ENCODE measurements at regions not wholly inside any gene's neighbourhood (a gene's known extent, or its start where the extent isn't known, plus 50 kb on each side); places are given as distances from the start of the nearest gene placed in this dataset.
"Not testable (repeated sequence)": the region's sequence is repeated elsewhere in the genome, so short reads cannot be mapped to it uniquely, and the experiment has no call there.

DNA sequence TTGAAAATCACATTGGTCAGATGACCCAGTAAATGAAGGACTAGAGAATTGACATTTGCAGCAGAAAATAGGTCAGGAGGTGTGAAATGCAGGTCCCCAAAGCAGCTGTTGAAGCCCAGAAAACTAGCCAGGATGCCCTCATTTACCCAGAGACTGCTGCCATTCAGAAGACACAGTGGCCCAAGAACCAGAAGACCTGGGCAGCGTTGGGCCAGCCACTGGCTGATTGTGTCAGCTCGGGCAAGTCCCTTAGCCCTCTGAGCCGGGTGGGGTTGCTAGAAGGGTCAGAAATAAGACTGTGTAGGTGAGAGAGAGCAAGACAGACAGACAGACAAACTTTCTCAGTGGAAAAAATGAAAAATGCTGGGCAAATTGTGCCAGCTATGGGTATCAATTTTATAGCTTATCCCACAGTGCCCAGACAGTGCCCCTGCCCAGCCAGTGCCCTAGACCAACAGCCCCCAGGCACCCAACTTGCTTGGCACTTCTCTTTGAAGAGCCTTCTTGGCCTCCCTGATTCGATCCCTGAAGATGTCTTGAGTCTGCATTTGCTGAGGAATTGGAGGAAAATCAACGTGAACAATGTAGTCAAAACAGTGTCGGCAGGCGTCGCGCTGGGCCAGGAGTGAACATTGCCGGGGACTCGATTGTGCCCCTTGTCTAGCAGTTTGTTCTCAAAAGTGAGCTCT, 198.3 kb downstream of the MN1 start:
- no peak for DNase-seq (ENCODE audit: low read depth)

DNA sequence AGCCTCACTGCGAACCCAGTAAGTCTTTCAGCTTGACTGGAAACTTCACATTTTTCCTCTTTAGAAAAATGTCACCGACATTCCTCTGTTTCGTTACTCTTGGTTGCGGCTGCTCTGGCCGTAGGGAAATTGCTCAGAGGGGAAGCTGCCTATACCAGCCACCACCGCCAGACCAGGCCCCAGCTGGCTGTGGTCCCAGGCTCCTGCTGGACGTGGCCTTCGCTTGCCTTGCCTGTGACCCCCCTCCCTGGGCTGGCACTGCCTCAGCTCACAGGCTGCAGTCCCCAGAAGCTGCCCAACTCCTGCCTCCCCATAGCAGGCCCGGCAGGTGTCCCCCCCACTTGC, 197.8 kb downstream of the MN1 start:
- DNase-seq (ENCODE audit: low read depth), result no peak

DNA sequence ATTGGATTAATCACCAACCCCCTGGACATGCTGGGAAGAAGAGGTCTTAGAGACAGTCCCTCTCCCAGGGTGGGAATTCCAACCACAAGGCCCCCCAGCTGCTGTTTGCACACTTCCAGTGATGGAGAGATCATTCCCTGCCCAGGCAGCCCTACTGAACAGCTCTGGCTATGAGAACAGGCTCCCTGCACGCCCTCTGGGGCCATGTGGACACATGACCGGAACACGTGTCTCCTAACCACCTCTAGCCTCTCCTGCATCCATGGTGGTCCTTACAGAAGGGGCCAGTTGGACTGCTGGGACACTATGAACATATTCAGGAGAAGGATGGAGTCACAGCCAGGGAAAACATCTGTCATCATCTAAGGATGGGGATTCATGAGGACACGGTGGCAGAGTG, 196.2 kb downstream of the MN1 start:
- no peak for DNase-seq (ENCODE audit: low read depth)

DNA sequence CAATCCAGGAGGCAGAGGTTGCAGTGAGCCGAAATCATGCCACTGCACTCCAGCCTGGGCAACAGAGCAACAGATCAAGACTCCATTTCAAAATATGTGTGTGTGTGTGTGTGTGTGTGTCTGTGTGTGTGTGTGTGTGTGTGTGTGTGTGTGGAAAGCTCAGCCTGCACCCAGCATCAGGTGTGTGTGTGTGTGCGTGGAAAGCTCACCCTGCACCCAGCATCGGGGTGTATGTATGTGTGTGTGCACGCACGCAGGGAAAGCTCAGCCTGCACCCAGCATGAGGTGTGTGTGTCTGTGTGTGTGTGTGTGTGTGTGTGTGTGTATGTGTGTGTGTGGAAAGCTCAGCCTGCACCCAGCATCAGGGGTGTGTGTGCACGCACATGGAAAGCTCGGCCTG, 193.8 kb downstream of the MN1 start:
- DNase-seq (ENCODE audit: low read depth), result not testable (repeated sequence)

DNA sequence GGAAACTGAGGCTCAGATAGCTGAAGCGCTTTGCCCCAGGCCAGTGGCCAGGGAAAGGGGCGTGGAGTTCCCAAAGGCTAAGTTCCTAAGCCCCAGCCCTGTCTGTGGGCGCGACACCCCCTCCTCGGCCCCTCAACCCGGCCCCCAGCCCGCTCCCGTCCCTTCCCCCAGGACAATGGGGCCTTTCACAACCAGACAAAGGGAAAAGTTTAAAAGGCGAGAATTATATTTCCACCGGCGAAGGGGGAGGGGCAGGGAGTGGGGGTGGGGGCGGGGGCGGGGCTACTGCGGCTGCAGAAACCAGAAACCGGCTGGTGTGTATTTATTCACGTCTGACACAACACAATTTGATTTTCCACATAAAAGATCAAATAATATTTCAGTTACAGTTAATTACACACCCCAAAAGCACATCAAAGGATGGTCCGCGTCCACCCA, 192.1 kb downstream of the MN1 start:
- no peak for DNase-seq (ENCODE audit: low read depth)

DNA sequence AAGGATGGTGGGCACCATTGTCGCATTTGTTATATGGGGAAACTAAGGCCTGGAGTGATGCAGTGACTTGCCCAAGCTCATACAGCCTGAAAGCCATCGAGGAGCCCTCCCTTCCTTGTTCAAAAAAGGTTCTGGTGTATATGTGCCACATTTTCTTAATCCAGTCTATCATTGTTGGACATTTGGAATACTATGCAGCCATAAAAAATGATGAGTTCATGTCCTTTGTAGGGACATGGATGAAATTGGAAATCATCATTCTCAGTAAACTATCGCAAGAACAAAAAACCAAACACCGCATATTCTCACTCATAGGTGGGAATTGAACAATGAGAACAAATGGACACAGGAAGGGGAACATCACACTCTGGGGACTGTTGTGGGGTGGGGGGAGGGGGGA, 191.4 kb downstream of the MN1 start:
- not testable (repeated sequence) for DNase-seq (ENCODE audit: low read depth)

DNA sequence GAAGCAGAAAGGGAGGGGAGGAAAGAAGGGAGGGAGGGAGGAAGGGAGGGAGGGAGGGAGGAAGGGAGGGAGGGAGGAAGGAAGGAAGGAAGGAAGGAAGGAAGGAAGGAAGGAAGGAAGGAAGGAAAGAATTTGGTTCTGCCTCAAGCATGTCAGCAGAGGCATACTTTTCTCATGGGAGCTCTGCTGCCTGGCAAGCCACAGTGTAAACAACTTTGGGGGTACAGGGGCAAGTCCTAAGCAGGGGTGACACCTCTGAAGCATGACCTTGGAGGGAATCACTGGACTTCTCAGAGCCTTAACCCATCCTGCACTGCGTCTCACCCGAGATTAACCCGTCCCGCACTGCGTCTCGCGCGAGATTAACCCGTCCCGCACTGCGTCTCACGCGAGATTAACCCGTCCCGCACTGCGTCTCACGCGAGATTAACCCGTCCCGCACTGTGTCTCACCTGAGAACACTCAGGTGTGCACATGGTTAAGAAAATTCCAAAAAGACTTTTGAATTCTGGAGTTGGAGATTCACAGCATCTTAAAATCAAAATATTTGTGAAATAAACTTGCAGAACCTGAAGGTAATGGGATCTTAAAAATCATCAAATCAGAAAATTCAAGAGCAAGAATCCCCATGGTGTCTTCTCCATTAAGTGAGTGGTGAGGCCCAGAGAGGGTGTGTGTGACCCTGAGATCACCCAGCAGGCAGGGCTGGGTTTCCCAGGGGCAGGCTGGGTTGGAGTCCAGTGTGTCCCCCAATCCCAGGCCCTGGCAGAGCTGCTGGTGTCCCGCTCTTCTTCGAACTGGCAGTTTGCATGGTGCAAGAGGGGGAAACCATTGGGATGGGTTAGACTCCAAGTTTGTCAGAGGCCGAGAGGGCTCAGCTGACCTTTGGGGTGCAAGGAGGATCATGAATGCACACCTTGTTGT, 190.4 kb downstream of the MN1 start:
- no peak for DNase-seq (ENCODE audit: low read depth)

DNA sequence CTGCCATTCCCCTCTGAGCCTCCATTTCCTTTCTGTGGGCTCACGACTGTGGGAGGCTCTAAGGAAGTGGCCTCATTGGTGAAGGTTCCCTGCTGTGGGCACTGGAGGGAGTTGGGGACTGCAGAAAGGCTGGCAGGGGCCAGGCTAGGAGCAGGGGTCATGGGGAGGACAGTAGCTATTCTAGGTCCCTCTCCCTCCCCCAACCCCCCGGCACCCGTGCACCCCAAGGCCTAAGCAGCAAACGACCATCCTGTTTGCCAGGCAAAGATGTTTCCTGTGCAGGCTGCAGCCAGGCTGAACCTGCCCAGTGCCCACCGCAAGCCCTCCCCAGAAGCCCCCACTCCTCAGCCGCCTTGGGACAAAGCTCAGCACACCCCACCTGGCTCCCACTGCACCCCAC, 189.4 kb downstream of the MN1 start:
- DNase-seq (ENCODE audit: low read depth), result no peak

DNA sequence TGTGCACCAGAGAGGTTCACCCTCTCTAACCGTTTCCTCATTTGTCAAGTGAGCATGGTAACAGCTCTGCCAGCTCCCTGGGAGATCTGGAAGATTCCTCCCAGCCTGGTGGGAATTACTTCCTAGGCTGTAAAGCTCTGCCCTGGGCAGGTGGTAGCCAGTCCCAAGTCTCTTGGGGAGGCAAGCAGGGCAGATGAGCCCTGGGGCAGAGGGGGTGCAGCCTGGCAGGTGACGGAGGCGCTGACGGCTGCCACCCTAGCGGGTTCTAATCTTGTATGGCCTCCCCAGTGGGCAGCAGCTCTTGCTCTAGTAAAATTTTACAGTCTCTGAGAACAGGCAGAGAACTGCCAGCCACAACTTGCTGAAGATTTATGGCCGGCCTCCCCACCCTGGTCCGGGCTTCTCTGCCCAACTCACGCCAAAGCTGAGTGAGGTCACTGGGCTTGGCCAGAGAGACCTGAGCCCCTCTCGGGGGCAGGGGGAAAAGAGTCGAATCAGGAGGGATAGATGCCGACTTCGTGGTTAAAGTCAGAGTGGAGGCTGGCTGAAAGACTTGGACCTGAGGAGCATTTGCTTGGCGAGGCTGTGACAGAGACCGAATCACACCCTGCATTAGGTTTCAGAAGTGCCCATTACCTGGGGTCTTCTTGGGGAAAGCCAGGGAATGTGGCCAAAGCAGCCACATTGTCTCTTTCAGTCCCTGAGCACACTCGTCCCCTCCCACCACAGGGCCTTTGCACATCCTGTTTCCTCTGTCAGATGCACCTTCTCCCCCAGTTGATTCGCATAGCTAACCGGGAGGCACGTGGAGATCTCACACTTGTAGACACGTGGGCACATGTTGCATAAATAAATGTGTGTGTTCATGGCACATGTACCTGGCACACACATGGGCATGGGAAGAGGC, 188.2 kb downstream of the MN1 start:
- no peak for DNase-seq (ENCODE audit: low read depth)

DNA sequence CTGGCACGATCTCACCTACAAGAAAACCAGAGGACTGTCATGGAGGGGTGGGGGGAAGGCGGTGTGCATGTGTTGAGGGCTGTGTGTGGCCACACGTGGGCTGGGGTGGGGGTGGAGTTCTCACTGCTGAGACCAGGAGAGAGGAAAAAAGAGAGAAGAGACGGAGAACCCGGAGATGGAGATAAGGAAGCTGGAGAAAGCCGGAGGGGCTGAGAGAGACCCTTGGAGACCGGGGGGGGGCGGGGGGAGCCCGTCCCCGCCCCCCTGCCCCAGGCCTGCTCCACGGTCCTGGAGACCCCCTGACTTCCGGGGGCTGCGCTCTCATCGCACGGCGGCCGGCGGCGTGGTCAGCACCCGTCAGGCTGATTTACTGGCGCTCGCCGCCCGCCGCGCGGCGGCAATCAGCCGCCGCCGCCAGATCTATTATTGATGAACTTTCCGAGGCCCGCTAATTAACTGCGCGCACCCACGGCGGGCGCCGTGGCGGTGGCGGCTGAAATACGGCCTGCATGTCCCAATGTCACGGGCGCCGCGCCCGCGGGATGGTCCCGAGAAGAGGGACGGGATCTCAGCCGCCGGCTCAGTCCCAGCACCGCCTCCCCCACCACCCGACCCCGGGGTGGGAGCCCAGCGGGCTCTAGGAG, 187.4 kb downstream of the MN1 start:
- DNase-seq (ENCODE audit: low read depth), result no peak

DNA sequence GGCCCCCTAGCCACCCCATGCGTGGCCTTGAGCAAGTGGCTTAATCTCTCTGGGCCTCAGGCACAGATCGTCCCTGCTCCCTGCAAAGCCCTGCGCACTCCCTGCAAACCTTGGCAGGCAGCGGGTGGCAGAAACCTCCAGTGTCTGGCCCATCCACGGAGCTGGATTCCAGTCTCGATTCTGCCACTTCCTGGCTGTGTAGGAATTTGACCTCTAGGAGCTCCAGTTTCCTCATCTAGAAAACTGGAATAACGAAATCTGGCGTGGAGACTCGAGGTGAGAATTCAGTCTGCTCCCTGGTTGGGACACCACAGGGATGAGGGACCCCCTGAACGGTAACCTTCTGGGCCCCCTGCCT, 186.9 kb downstream of the MN1 start:
- DNase-seq (ENCODE audit: low read depth), result no peak

DNA sequence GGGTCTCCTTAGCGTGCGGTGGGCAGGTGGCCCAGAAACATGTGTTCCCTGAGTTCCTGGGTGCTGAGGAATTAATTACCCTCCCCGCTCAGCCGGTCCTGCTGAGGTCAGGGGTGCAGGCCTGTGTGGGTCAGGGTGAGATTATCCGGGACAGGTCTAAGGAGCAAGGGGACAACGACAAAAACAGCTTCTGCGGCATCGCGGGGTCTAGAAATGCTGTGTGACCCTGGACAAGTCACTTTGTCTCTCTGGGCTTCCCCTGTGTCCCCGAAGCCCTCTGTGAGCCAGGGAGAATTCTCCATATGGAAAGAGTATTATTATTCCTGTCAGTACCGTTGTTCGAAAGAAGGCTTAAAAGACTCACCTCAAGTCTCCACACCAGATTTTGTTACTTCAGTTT, 186.1 kb downstream of the MN1 start:
- no peak for DNase-seq (ENCODE audit: low read depth)

DNA sequence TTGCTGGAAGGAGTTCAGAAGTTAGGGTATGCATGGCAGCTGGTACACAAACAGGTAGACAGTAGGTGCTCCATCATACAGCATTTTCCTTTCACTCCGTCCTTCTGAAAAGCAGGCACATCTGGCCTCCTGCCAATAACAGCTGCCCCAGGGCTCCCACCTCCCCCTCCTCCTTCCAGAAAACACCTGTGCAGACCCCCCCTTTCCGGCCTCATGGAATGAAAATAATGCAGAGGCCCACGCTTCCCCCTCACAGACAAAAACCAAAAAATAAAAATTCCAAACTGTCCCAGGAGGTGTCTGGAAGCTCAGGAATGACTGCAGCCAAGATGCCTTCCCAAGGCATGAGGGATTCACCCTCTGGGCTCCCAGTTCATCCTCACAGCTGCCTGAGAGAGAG, 185.5 kb downstream of the MN1 start:
- no peak for DNase-seq (ENCODE audit: low read depth)

DNA sequence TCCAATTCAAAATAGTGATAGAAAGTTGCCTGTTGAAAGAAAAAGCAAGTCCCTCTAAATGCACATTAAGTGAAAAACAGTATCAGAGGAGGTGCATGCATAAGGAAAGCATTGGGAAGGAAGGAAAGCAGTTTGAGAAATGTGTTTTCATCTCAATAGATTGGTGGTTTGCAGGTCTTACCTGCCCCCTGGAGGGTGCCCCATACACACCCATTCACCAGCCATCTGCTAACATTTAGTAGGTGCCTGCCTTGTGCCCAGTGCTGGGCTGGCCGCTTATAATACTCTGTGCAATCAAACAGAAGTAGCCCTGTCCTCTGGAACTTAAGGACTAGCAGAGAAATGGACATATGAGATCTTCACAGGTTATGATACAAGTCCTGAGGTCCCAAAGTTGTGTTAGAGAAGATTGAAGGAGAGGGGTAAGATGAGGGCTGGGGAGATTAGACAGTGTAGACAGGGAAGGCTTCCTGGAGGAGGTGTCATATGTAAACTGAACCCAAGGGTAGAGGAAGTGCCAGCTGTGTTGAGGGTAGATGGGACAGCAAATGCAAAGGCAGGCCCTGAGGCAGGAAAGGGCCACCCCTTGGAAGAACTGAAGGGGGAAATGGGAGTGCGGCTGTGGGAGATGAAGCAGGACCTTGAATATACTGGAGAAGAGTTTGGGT, 184.2 kb downstream of the MN1 start:
- no peak for DNase-seq (ENCODE audit: low read depth)

DNA sequence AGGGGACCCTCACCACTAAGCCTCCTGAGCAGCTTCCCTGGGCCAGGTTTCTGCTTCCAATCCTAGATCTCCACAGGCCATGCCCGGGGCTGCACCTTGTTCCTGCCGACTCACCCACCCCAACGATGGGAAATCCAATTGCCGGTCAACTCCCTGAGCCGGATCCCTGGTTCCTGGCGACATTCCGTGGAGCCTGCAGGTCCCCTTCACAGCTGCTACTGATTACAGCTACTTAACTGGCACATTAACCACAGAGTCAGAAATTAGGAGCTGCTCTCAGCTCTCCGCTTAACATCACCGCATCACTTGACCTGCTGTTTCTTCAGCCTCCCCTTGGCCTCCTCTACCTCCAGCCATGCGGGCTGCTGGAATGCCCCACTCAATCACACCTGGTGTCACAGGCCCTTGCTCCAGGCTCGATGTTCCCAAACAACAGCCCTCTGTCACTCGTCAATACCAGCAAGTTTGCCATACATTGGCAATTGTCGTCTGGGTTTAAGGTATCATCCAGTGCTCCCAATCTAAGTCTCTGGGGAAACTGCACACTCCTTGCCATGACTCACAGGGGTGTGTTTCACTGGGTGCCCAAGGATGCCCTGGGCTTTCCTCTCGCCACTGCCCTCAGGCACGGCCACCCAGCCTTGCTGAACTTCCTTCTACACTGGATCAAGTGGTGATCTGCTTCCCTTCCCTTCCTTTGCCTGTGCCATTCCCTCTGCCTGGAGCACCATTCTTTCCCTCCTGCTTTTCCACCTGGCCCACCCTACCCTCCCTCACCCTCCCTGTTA, 181.0 kb downstream of the MN1 start:
- DNase-seq (ENCODE audit: low read depth), result no peak

DNA sequence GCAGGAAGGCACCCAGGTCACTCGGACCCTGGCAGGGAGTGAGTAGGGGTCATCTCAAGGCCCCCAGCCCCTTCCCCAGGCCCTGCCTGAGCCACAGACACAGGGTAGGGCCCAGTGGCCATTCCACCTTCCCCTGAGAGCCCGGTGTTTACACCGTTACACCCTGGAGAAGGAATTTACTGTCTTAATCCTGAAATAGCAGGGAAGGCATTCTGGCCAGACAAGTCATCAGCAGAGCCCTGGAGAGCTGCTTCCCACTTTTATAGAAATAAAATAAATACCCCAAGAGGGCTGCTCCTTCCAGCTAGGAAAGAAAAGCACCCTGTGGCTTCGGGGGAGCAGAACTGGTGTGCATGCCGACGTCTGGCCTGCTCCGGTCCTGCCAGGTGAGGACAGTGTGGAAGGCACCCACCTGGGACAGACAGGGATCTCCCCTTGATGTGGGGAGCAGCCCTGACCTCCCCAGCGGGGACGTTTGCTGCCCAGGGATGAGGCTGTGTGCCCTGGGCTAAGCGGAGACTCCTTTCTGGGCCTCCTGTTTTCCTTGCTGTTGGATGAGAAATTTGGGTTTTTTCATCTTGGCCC, 180.0 kb downstream of the MN1 start:
- DNase-seq (ENCODE audit: low read depth), result no peak

DNA sequence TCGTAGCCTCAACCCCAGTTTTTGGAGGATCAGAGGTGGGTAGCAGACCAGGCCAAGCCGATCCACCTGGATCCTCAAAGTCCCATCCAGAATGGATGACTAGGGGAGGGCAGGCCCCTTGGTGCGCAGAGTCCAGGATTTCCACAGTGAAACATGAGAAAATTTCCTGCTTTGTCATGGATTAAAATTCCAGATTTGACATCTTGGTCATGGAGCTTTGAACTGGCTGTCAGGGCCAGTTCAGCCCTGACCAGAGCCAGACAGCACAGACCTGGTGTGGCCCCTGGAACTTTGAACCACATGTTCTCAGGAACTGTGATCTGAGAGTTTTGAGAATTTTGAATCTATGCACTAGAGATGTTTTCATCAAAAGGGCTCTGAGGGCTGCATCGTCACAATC, 177.5 kb downstream of the MN1 start:
- no peak for DNase-seq (ENCODE audit: low read depth)

DNA sequence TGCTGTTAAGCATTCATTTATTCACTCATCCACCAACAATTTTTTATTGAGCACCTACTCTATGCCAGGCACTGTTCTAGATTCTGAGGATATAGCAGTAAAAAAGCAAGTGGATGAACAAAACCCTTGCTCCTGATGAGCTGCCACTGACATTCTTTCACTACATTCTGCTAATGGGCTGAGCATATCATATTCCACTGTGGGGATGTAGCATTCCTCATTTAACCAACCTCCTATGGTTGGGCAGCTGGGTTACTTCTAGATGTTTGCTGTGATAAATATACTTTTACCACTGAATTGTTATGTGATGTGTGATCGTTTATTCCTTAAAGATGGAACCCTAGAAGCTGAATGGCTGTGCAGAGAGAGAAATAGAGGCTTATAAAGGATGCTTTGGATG, 176.9 kb downstream of the MN1 start:
- DNase-seq (ENCODE audit: low read depth), result no peak

DNA sequence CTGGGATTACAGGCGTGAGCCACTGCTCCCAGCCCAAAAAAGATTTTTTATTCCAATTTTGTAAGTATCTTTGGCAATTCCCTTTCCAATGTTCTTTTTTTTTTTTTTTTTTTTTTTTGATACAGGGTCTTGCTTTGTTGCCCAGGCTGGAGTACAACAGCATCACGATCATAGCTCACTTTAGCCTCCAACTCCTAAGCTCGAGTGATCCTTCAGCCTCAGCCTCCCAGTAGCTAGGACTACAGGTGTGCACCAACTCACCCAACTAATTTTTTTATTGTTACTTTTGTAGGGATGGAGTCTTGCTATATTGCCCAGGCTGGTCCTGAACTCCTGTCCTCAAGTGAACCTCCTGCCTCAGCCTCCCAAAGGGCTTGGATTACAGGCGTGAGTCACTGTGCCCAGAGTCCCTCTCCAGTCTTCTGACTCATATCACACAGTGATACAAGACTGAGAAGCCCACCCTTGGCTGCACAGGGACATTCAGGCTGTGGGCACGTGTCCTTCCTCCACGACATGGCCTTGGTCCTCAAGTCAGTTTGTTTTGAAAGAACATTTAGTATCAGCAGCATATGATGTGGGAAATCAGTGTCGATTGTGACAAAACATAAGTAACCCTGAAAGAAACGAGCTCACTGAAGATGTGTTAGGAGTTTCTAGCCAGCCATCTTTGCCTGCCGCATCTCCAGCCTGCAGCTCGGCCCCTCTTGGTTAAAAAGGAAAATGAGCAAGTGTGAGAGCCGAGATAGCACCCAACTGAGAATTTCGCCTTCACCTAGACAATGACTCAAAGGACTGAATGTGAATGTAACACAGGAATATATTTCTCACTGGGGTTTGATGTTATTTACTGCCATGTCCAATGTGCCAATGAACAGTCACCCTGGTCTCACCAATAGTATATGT, 175.5 kb downstream of the MN1 start:
- no peak for DNase-seq (ENCODE audit: low read depth)

All from activated gamma-delta T cell treated with anti-CD3 and anti-CD28 coated beads, Interleukin-2, amount 50 U/mL, for 16 hours (primary cell).